AML-193 (cell line): ENCODE measurements at regions not wholly inside any gene's neighbourhood (a gene's known extent, or its start where the extent isn't known, plus 50 kb on each side); places are given as distances from the start of the nearest gene placed in this dataset.

Experiments used
- DNase-seq, 2 experiments: peaks; one replicate each; lab custom pipeline; 2025; lab: John Stamatoyannopoulos, UW

DNA sequence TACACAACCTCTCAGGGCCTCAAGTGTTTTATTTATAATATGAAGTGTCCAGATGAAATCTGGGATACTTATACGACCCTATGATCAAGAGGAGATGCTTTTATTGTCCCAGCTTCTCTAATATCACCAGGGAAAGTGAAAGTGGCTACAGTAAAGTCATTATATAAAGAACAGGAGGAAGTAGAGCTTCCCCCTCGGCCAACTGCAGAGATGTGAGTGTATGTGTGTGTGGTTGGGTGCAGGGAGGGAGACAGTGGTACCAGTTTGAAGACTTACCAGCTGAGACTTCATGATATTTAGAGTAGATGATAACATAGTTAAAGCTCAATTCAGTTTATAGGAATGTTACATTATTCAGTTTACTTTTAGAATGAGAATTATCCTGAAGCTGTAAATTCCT, 373.6 kb upstream of the DDI1 start:
- DNase-seq: peak; percentile 31 to 35

GRCh38 chr11:103668859-103669258, 367.6 kb upstream of the DDI1 start:
- DNase-seq: no peak

DNA sequence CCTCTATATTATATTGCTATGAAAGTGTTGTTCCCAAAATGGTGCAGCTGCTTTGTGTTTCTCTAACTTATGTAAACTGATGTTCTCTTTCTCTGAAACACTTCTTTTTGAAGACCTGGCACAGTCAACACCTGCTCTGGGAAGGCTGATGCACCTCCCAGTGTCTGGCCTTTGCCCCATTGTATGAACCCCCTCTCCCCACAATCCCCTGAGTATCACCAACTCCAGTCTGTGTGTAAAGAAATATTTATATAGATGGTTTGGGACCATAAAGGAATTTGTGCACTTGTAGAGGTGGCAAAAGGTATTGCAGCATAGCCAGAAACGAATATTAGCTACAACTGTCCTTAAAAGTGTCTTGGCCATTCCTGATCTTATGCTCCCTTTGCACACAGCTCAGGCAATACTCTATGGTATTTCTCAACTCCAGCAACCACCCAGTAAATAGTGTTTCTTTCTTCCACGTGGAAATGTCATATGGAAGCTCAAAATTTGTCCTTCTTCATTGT, 365.2 kb upstream of the DDI1 start:
- no peak for DNase-seq

GRCh38 chr11:103673773-103674172, 362.7 kb upstream of the DDI1 start:
- DNase-seq: no peak

- no peak for DNase-seq
These were observed 360.0 kb upstream of the DDI1 start for GRCh38 chr11:103676413-103676812.

GRCh38 chr11:103680826-103681225, 355.6 kb upstream of the DDI1 start:
- DNase-seq: no peak

DNA sequence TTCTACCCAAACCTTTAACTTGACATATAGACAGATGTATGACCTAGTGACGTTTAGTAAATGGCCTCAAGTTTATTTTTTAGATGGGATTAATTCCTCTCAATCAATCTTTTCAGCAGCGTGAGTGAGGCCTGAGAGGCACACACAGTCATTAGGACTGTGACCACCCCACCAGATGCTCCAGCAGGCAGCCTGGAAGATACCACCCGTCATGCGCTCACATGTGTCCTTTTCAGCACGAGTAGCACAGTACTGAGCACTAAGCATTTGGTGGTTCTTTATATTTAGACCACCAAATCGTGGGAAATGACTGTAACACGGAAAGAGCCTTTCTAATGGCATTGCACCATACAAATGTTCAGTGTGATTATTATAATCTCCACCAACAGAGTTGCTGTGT, 354.6 kb upstream of the DDI1 start:
- no peak for DNase-seq

DNA sequence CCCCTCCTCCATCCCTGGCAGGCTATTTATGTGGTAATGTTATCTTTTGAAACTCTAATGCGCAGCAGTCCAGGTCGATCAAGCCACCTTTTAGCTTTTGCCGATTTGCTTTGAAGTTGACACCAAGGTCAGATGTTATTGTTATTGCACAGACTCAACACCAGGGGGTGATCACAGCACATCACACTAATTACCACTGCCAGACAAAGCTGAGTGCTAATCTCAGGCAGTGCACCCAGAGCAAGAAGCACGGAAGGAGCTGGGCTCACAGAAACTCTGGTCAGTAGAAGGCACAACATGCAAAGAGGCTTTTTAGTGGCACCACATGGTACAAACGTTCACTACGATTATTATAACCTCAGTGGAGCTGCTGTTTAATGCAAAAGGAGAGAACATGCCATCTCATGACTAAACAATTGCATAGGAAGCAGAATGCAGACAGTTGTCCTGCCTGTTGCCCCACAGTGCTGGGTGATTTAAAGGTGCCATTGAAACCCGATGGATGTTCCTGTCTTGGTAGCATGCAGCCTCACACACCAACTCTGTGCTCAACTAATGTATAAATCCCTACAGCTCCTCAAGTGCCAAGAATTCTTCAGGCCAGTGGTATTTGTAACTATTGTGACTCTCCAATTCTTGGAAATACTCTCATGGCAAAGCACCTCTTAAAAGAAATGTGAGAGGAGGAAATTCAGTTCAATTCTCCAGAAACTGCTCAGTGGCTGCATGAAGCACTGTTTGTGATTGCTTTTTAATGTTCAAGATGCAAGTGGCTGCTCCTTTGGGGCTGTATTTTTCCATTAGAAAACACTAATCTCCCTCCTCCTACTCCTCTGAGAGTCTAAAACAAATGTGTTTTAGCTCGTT, 353.9 kb upstream of the DDI1 start:
- peak; percentile 47 to 73 for DNase-seq

DNA sequence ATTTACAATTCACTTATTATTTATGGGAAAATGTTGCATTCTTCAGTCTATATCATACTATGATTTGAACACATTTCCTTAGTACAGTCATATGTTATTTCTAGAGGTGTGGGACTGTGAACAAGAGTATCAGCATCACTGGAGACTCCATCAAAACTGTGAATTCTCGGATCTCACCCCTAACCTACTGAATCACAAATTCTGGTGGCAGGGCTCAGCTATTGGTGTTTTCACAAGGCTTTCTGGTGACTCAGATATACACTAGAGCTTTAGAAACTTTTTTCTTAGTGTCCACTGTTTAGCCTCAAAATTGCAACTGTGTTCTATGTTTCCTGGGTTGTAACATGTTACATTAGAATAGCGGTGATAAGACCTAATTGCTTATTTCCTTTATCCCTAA, 352.9 kb upstream of the DDI1 start:
- DNase-seq: no peak

GRCh38 chr11:103688924-103689323, 347.5 kb upstream of the DDI1 start:
- no peak for DNase-seq

- DNase-seq: no peak
These were observed 346.1 kb upstream of the DDI1 start for GRCh38 chr11:103690356-103690755.

GRCh38 chr11:103696123-103696522, 340.3 kb upstream of the DDI1 start:
- no peak for DNase-seq

GRCh38 chr11:103699216-103699615, 337.2 kb upstream of the DDI1 start:
- no peak for DNase-seq

GRCh38 chr11:103699656-103700055, 336.8 kb upstream of the DDI1 start:
- DNase-seq: no peak

DNA sequence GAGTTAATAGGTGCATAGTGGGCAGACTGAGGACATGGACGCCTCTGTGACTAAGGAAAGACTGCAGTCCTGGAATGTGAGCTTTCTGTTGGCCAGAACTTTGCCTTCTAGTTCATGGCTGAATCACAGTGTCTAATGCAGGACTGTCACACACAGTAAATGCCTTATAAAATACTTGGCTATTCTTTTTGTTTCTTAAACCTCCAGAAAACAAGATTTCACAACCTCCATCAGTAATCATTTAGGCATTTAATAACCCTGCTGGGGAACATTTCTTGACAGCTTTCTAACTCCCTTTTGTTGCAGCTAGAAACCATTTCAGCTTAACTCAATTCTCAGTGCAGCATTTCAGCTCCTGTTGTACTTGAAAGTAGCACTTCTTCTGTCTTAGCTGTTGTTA, 335.8 kb upstream of the DDI1 start:
- DNase-seq: no peak

GRCh38 chr11:103703437-103703836, 333.0 kb upstream of the DDI1 start:
- DNase-seq: no peak

GRCh38 chr11:103703954-103704353, 332.5 kb upstream of the DDI1 start:
- no peak for DNase-seq

DNA sequence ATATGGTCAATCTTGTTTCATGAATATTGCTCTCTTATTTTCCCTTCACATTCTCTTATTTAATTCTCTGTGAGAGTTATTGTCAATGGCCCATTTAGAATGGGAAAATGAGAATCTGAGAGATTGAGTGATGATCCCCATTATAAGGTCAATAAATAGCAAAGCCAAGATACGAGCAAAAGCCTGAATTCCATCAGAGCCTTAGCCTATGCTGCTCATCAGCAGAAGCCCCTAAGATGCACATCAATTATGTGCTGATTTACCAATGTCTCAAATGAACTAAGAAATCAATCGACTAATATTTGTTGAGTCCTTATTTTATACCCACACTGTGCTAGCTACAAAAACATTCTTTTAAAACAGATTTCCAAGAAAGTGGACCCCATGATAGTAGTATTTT, 330.8 kb upstream of the DDI1 start:
- DNase-seq: no peak

GRCh38 chr11:103709371-103709770, 327.1 kb upstream of the DDI1 start:
- peak in 1 of 2 experiments; percentile 3 for DNase-seq

DNA sequence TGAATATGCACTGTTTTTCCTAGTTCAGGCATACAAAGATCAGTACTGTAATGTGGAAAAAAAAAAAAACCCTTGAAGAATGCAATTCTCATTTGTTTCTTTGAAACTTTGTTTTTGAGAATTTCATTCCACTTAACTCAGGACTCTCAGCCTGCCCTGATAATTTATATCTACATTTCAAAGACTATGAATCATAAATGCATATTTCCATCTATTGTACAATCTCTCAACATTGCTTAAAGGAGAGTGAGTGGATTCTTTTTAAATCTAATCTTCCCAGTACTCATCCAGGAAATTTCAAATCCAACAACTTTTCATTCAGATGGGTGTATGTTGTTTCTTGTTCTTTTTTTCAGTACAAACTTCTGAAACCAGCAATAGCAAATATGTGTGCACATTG, 322.2 kb upstream of the DDI1 start:
- no peak for DNase-seq

DNA sequence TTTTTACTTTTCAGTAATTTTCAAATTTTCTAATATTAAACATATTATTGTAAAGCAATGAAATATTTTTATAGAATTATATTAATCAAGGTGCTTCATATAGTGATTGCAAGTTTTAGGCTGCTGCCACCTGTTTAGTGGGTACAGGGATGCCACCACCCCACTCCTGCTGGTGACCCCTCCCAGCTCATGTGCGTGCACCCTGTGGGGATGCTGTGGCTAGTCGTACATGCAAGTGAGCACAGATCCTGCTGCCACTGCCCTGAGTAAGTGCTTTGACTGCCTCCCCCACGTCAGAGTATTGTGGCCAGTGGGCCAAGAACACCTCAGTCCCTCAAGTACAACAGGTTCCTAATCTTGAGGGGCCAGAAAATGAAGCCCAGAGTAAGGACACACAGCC, 320.1 kb upstream of the DDI1 start:
- DNase-seq: no peak

GRCh38 chr11:103727262-103727661, 309.2 kb upstream of the DDI1 start:
- no peak for DNase-seq

DNA sequence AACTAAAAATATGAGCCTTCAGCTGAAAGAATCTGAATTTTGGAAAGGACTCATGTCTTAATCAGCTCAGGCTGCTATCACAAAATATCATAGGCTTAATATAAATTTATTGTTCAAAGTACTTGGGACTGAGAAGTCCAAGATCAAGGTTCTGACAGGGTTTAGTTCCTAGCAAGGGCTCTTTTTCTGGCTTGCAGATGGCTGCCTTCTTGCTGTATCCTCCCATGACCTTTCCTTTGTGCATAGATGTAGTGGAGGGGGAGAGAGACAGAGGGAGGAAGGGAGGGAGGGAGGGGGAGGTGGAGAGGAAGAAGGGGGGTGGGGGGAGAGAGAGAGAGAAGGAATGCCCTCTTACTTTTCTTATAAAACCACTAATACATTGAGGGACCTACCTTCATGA, 306.8 kb upstream of the DDI1 start:
- no peak for DNase-seq
